GM12878 (cell line): ENCODE measurements at regions not wholly inside any gene's neighbourhood (a gene's known extent, or its start where the extent isn't known, plus 50 kb on each side); places are given as distances from the start of the nearest gene placed in this dataset.

Experiments
- ATAC-seq: fragments of 200-7000 bp; cut with Tn5 transposase; 3 replicates; pipeline ENCODE4 v1.9.1; 2020; ENCODE audit warnings: mild to moderate bottlenecking, moderate library complexity
- BruUV-seq: library from RNA; stranded (reverse); fragments of 400-500 nt; replicated peaks from 2 replicates; lab custom pipeline; 2021; lab: Mats Ljungman, UMichigan
- CTCF ChIA-PET: fragments of 300-600 bp; sonication (Branson Sonifier 250); formaldehyde crosslinking; extraction: SDS; loops from one replicate; lab custom pipeline; 2021; ENCODE audit warnings: inconsistent platforms; lab: Yijun Ruan, JAX
- POLR2A ChIA-PET: fragments of 350-600 bp; formaldehyde crosslinking; extraction: SDS; loops from one replicate; lab custom pipeline; 2021; ENCODE audit warnings: inconsistent platforms; lab: Charles Lee
- RAD21 ChIA-PET: fragments of 300-600 bp; sonication (Branson Sonifier 250); formaldehyde crosslinking; loops from one replicate; lab custom pipeline; 2023; ENCODE audit warnings: antibody characterized with exemption; ENCODE audit not compliant: unreplicated experiment; lab: Charles Lee
- SMC1A ChIA-PET: fragments of 300-600 bp; sonication (Branson Sonifier 250); formaldehyde crosslinking; loops from one replicate; lab custom pipeline; 2023; ENCODE audit not compliant: unreplicated experiment, uncharacterized antibody; lab: Charles Lee
- DNase-seq: peaks from one replicate; pipeline ENCODE4 v3.0.0-alpha.2; 2011; ENCODE audit warnings: low read depth, low spot score
- FAIRE-seq: peaks from 3 replicates; lab custom pipeline; 2011; peaks lifted over from hg19 to GRCh38; lab: Jason Lieb, UNC
- H2AFZ ChIP-seq: 2 replicates; pipeline ENCODE4 v1.6.0; 2011; ENCODE audit warnings: low read depth, low read length, control low read depth; ENCODE audit not compliant: control insufficient read depth
- H3K27ac ChIP-seq: 2 replicates; pipeline ENCODE4 v1.5.1; 2011; ENCODE audit warnings: control low read depth; ENCODE audit not compliant: control insufficient read depth, insufficient read depth
- H3K27me3 ChIP-seq, 2 experiments: replicated peaks in 1 of 2; 2 replicates each; pipeline versions ENCODE4 v1.6.0 to v1.6.1; 2011; ENCODE audit warnings: low read length in 1 of 2; ENCODE audit not compliant: control insufficient read depth in 2 of 2, insufficient read depth in 2 of 2
- H3K36me3 ChIP-seq, 2 experiments: 2 replicates each; pipeline ENCODE4 v1.5.1; 2011; ENCODE audit warnings: low read length in 1 of 2; ENCODE audit not compliant: control insufficient read depth in 2 of 2, insufficient read depth in 2 of 2
- H3K4me1 ChIP-seq: 2 replicates; pipeline ENCODE4 v1.6.1; 2011; ENCODE audit warnings: mild to moderate bottlenecking, low read length, moderate library complexity, mixed read lengths; ENCODE audit not compliant: control insufficient read depth, insufficient read depth
- H3K4me2 ChIP-seq: 2 replicates; pipeline ENCODE4 v1.6.0; 2011; ENCODE audit warnings: control low read depth; ENCODE audit not compliant: control insufficient read depth, insufficient read depth
- H3K4me3 ChIP-seq: fragments of 200-600 bp; sonication (generic); 2 replicates; pipeline ENCODE4 v1.5.1; 2016
- H3K79me2 ChIP-seq: 2 replicates; pipeline ENCODE4 v1.6.0; 2011; ENCODE audit warnings: low read length; ENCODE audit not compliant: control insufficient read depth, insufficient read depth
- H3K9ac ChIP-seq: 2 replicates; pipeline ENCODE4 v1.8.0; 2011; ENCODE audit warnings: low read length, control low read depth, mixed read lengths; ENCODE audit not compliant: control insufficient read depth, insufficient read depth
- H3K9me3 ChIP-seq: replicated peaks from 3 replicates; pipeline ENCODE4 v1.5.1; 2011; ENCODE audit warnings: mild to moderate bottlenecking, low read length; ENCODE audit not compliant: control insufficient read depth, insufficient read depth
- H4K20me1 ChIP-seq: 2 replicates; pipeline ENCODE4 v1.6.0; 2011; ENCODE audit not compliant: control insufficient read depth, insufficient read depth
- BCL3 ChIP-seq: IDR thresholded peaks from 2 replicates; pipeline ENCODE4 v1.6.1; 2011; ENCODE audit warnings: borderline replicate concordance, low read depth, mild to moderate bottlenecking, moderate library complexity, low read length; ENCODE audit not compliant: insufficient read depth, poor library complexity, severe bottlenecking
- ESRRA ChIP-seq: IDR thresholded peaks from 2 replicates; pipeline ENCODE4 v1.6.1; 2012; ENCODE audit warnings: mild to moderate bottlenecking, low read length, improper control_type of control experiment
- EZH2 ChIP-seq: IDR thresholded peaks from 2 replicates; pipeline ENCODE4 v1.6.1; 2012; ENCODE audit warnings: low read depth, mild to moderate bottlenecking, control low read depth, inconsistent platforms, low read length, borderline replicate concordance; ENCODE audit not compliant: control insufficient read depth
- POLR2A ChIP-seq: IDR thresholded peaks from 2 replicates; pipeline ENCODE4 v1.6.1; 2011; ENCODE audit warnings: low read depth, mild to moderate bottlenecking, low read length
- POU2F2 ChIP-seq: IDR thresholded peaks from 3 replicates; pipeline ENCODE4 v1.6.1; 2011; ENCODE audit warnings: low read depth, mild to moderate bottlenecking, low read length, borderline replicate concordance
- ZBTB4 ChIP-seq: fragments of 450-650 bp; formaldehyde crosslinking; IDR thresholded peaks from 2 replicates; pipeline ENCODE4 v1.4.0; 2022; ENCODE audit warnings: mild to moderate bottlenecking, moderate library complexity
- ZZZ3 ChIP-seq: IDR thresholded peaks from 2 replicates; pipeline ENCODE4 v1.6.1; 2011; ENCODE audit warnings: low read depth; ENCODE audit not compliant: control insufficient read depth, insufficient read length
- WGBS: methylation state at CpG from one replicate; pipeline ENCODE4 v1.1.6; 2016; ENCODE audit warnings: low lambda C conversion rate; ENCODE audit not compliant: insufficient replicate concordance, insufficient coverage; ENCODE audit errors: missing lambda C conversion rate; 5-methylcytosine and 5-hydroxymethylcytosine counted together
- in situ Hi-C: fragments of 300-500 bp; cut with MboI; formaldehyde crosslinking; loops from 9 replicates; pipeline ENCODE4 v1.14.3; 2018; ENCODE audit warnings: mixed read lengths
- intact Hi-C: fragments of 100-400 bp; cut with micrococcal nuclease; formaldehyde crosslinking; loops from one replicate; pipeline ENCODE4 v1.14.2; 2022; ENCODE audit not compliant: unreplicated experiment
- TF ChIP-seq, protein P1 (sequence below): fragments of 450-650 bp; formaldehyde crosslinking; IDR thresholded peaks from 2 replicates; pipeline ENCODE4 v1.4.0; 2020; ENCODE audit warnings: mild to moderate bottlenecking, moderate library complexity

GRCh38 chr11:69364921-69365320 is 71.0 kb downstream of the MYEOV start:
- SMC1A ChIA-PET: interaction anchor here (0.6 kb wide), 1 partner anchor 262 kb away, joined by 3 read pairs; no protein-coding TSS in a partner anchor
- CTCF ChIA-PET: interaction anchor here (1.9 kb wide), 1 partner anchor 72 kb away, joined by 6 read pairs; no protein-coding TSS in a partner anchor
- Histone ChIP-seq H3K9ac (no peak overlapping the region), H3K79me2 (no peaks in the 10 kb centered on the region), H3K27ac (no peak overlapping the region), H3K36me3 (no peaks in the 10 kb centered on the region), H3K9me3 (peaks cover 4% of the 10 kb centered on the region; the same call in 2 of the 3 replicates), H2AFZ (no peak overlapping the region), H3K4me3 (no peak overlapping the region), H3K4me2 (no peak overlapping the region), H3K4me1 (no peaks in the 10 kb centered on the region), H4K20me1 (no peaks in the 10 kb centered on the region), H3K27me3 (no peaks in the 10 kb centered on the region)
- ATAC-seq (no peak), DNase-seq (no peak), FAIRE-seq (no peak)
- TF ChIP-seq BCL3 (no peak), POU2F2 (no peak)
- POLR2A ChIA-PET: no interaction called here
- intact Hi-C loops: no loop called here
- 42% methylated on average over 4 of the region's 4 CpGs for WGBS
- in situ Hi-C loops: no loop called here
- no TSS peak for BruUV-seq
- RAD21 ChIA-PET: no interaction called here

DNA sequence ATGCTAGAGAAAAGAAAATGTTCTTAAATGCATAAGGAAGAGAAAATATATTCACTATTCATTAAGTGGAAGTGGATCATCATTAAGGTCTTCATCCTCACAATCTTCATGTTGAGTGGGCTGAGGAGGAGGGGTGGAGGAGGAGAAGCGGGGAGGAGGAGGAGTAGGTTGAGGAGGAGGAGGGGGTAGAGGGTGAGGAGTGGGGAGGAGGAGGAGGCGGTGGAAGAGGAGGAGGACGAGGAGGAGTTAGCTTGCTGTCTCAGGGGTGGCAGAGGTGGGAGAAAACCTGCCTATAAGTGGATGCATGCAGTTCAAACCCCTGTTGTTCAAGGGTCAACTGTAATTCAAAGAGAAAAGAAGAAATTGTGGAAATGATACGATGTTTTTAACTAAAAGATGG is 71.6 kb downstream of the MYEOV start:
- CTCF ChIA-PET: interaction anchor here (1.9 kb wide), 1 partner anchor 73 kb away, joined by 6 read pairs; no protein-coding TSS in a partner anchor
- POLR2A ChIA-PET: interaction anchor here (0.6 kb wide), 1 partner anchor 157 kb away, joined by 7 read pairs; no protein-coding TSS in a partner anchor
- no TSS peak for BruUV-seq
- Histone ChIP-seq H3K27ac (no peak overlapping the region), H3K79me2 (no peaks in the 10 kb centered on the region), H3K36me3 (no peaks in the 10 kb centered on the region), H3K9ac (no peak overlapping the region), H4K20me1 (no peaks in the 10 kb centered on the region), H3K4me2 (no peak overlapping the region), H3K4me3 (no peak overlapping the region), H2AFZ (no peak overlapping the region), H3K4me1 (no peaks in the 10 kb centered on the region), H3K27me3 (no peaks in the 10 kb centered on the region), H3K9me3 (peaks cover 4% of the 10 kb centered on the region; the same call in 2 of the 3 replicates)
- in situ Hi-C loops (no loop called here), intact Hi-C loops (no loop called here)
- DNase-seq (no peak), FAIRE-seq (no peak), ATAC-seq (no peak)
- RAD21 ChIA-PET: no interaction called here
- SMC1A ChIA-PET: interaction anchor here (0.7 kb wide), 1 partner anchor 107 kb away, joined by 3 read pairs; no protein-coding TSS in a partner anchor
- 27% methylated on average over 3 of the region's 4 CpGs for WGBS
- TF ChIP-seq, protein P1, sequence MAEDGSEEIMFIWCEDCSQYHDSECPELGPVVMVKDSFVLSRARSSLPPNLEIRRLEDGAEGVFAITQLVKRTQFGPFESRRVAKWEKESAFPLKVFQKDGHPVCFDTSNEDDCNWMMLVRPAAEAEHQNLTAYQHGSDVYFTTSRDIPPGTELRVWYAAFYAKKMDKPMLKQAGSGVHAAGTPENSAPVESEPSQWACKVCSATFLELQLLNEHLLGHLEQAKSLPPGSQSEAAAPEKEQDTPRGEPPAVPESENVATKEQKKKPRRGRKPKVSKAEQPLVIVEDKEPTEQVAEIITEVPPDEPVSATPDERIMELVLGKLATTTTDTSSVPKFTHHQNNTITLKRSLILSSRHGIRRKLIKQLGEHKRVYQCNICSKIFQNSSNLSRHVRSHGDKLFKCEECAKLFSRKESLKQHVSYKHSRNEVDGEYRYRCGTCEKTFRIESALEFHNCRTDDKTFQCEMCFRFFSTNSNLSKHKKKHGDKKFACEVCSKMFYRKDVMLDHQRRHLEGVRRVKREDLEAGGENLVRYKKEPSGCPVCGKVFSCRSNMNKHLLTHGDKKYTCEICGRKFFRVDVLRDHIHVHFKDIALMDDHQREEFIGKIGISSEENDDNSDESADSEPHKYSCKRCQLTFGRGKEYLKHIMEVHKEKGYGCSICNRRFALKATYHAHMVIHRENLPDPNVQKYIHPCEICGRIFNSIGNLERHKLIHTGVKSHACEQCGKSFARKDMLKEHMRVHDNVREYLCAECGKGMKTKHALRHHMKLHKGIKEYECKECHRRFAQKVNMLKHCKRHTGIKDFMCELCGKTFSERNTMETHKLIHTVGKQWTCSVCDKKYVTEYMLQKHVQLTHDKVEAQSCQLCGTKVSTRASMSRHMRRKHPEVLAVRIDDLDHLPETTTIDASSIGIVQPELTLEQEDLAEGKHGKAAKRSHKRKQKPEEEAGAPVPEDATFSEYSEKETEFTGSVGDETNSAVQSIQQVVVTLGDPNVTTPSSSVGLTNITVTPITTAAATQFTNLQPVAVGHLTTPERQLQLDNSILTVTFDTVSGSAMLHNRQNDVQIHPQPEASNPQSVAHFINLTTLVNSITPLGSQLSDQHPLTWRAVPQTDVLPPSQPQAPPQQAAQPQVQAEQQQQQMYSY (CRISPR knock-in tag): no peak
- TF ChIP-seq POLR2A (no peak), ZBTB4 (CRISPR knock-in tag) (no peak), ZZZ3 (no peak), EZH2 (no peak), ESRRA (no peak)
